Breast epithelium (tissue), 4 donors: ENCODE measurements at regions not wholly inside any gene's neighbourhood (a gene's known extent, or its start where the extent isn't known, plus 50 kb on each side); places are given as distances from the start of the nearest gene placed in this dataset.

Experiments
- DNase-seq, 2 donors: peaks; one replicate each; pipeline ENCODE4 v3.0.0-alpha.2; 2019; ENCODE audit warnings: low spot score in 2 of 2
- H3K27ac ChIP-seq, 2 donors: fragments of 200-600 bp; sonication (generic) in 1 of 2; one replicate each; pipeline ENCODE4 v1.5.1; 2016 to 2019; ENCODE audit warnings: mild to moderate bottlenecking in 1 of 2
- H3K27me3 ChIP-seq, 2 donors: fragments of 200-600 bp; sonication (generic) in 1 of 2; one replicate each; pipeline versions ENCODE4 v1.5.1 to v1.6.0; 2017 to 2019; ENCODE audit warnings: control low read depth in 1 of 2, mild to moderate bottlenecking in 1 of 2
- H3K36me3 ChIP-seq: fragments of 200-600 bp; one replicate; pipeline ENCODE4 v1.5.1; 2019
- H3K4me1 ChIP-seq, 2 donors: fragments of 200-600 bp; sonication (generic); one replicate each; pipeline ENCODE4 v1.5.1; 2016 to 2019; ENCODE audit warnings: control low read depth in 1 of 2
- H3K4me3 ChIP-seq, 3 donors: fragments of 200-600 bp; sonication (generic); 1 replicate in 2 of 3; 2 replicates in 1 of 3; pipeline ENCODE4 v1.5.1; 2016 to 2019; ENCODE audit warnings: mild to moderate bottlenecking in 3 of 3, moderate library complexity in 2 of 3
- H3K9me3 ChIP-seq, 2 donors: fragments of 200-600 bp; sonication (generic) in 1 of 2; one replicate each; pipeline ENCODE4 v1.5.1; 2016 to 2019; ENCODE audit warnings: control low read depth in 1 of 2
- CTCF ChIP-seq, 3 donors: fragments of 450-650 bp; IDR thresholded peaks; one replicate each; pipeline ENCODE4 v1.5.1; 2016 to 2017; ENCODE audit warnings: antibody characterized with exemption in 3 of 3, mild to moderate bottlenecking in 3 of 3, moderate library complexity in 3 of 3
- POLR2A ChIP-seq: fragments of 450-650 bp; IDR thresholded peaks from one replicate; pipeline ENCODE4 v1.6.1; 2016; ENCODE audit warnings: antibody characterized with exemption, mild to moderate bottlenecking, moderate library complexity
- POLR2AphosphoS5 ChIP-seq, 3 donors: sonication (generic); formaldehyde crosslinking; IDR thresholded peaks; one replicate each; pipeline ENCODE4 v1.6.1; 2017; ENCODE audit warnings: antibody characterized with exemption in 3 of 3
- intact Hi-C: fragments of 100-400 bp; cut with DNase I; formaldehyde crosslinking; loops from one replicate; pipeline ENCODE4 v1.15.1; 2023; ENCODE audit warnings: low total_unique reads

GRCh38 chr4:107458194-107458593 is 261.8 kb downstream of the PAPSS1 start:
- no peaks in the 10 kb centered on the region for H3K4me1 ChIP-seq
- no peaks in the 10 kb centered on the region for H3K27me3 ChIP-seq
- DNase-seq = no peak
- no peaks in the 10 kb centered on the region for H3K36me3 ChIP-seq
- H3K27ac ChIP-seq = no peak overlapping the region
- intact Hi-C loops = no loop called here
- no peak overlapping the region for H3K4me3 ChIP-seq
- TF ChIP-seq CTCF (IDR thresholded peaks at IDR 0.05) (no peak), POLR2A (no peak), POLR2AphosphoS5 (IDR thresholded peaks at IDR 0.05) (no peak)
- peaks cover 0 to 8% of the 10 kb centered on the region in 2 donors for H3K9me3 ChIP-seq

- TF ChIP-seq POLR2A (no peak), POLR2AphosphoS5 (IDR thresholded peaks at IDR 0.05) (no peak), CTCF (IDR thresholded peaks at IDR 0.05) (no peak)
- Histone ChIP-seq H3K9me3 (no peaks in the 10 kb centered on the region), H3K27ac (no peak overlapping the region), H3K4me1 (no peaks in the 10 kb centered on the region), H3K36me3 (no peaks in the 10 kb centered on the region), H3K4me3 (no peak overlapping the region), H3K27me3 (no peaks in the 10 kb centered on the region)
- intact Hi-C loops = no loop called here
- DNase-seq = no peak
Measured at GRCh38 chr4:107453987-107454386, 266.0 kb downstream of the PAPSS1 start.

GRCh38 chr4:107452717-107453630 is 267.1 kb downstream of the PAPSS1 start:
- Histone ChIP-seq H3K36me3 (no peaks in the 10 kb centered on the region), H3K4me3 (no peak overlapping the region), H3K9me3 (no peaks in the 10 kb centered on the region), H3K27me3 (no peaks in the 10 kb centered on the region), H3K4me1 (no peaks in the 10 kb centered on the region), H3K27ac (no peak overlapping the region)
- TF ChIP-seq POLR2AphosphoS5 (IDR thresholded peaks at IDR 0.05) (no peak), CTCF (IDR thresholded peaks at IDR 0.05) (no peak), POLR2A (no peak)
- intact Hi-C loops = no loop called here
- DNase-seq = no peak

GRCh38 chr4:107449611-107450369 is 270.2 kb downstream of the PAPSS1 start:
- intact Hi-C loops = no loop called here
- Histone ChIP-seq H3K4me1 (no peaks in the 10 kb centered on the region), H3K9me3 (no peaks in the 10 kb centered on the region), H3K27me3 (no peaks in the 10 kb centered on the region), H3K4me3 (no peak overlapping the region), H3K27ac (no peak overlapping the region), H3K36me3 (no peaks in the 10 kb centered on the region)
- TF ChIP-seq POLR2AphosphoS5 (IDR thresholded peaks at IDR 0.05) = no peak
- TF ChIP-seq CTCF (IDR thresholded peaks at IDR 0.05) = no peak
- no peak for TF ChIP-seq POLR2A
- no peak for DNase-seq

- Histone ChIP-seq H3K36me3 (no peaks in the 10 kb centered on the region), H3K4me1 (no peaks in the 10 kb centered on the region), H3K27ac (no peak overlapping the region), H3K9me3 (no peaks in the 10 kb centered on the region), H3K4me3 (no peak overlapping the region), H3K27me3 (no peaks in the 10 kb centered on the region)
- DNase-seq = no peak
- intact Hi-C loops = no loop called here
- no peak for TF ChIP-seq POLR2AphosphoS5 (IDR thresholded peaks at IDR 0.05)
- TF ChIP-seq POLR2A = no peak
- no peak for TF ChIP-seq CTCF (IDR thresholded peaks at IDR 0.05)
Measured at GRCh38 chr4:107442538-107443111, 277.4 kb downstream of the PAPSS1 start.
